HL-60 (cell line): ENCODE measurements at regions not wholly inside any gene's neighbourhood (a gene's known extent, or its start where the extent isn't known, plus 50 kb on each side); places are given as distances from the start of the nearest gene placed in this dataset.
"Not testable (repeated sequence)": the region's sequence is repeated elsewhere in the genome, so short reads cannot be mapped to it uniquely, and the experiment has no call there.

ENCODE experiments used
- DNase-seq, 2 experiments: peaks; one replicate each; pipeline ENCODE4 v3.0.0-alpha.2; 2010 to 2020; ENCODE audit warnings: low read depth in 1 of 2, low spot score in 1 of 2
- H3K27ac ChIP-seq: fragments of 250-450 bp; sonication (Bioruptor Pico); replicated peaks from 2 replicates; pipeline ENCODE4 v1.5.1; 2020; ENCODE audit warnings: mild to moderate bottlenecking, moderate library complexity
- H3K27me3 ChIP-seq: fragments of 250-450 bp; sonication (Bioruptor Pico); 2 replicates; pipeline ENCODE4 v1.5.1; 2021; ENCODE audit warnings: mild to moderate bottlenecking, moderate library complexity; ENCODE audit not compliant: insufficient read depth, poor library complexity, severe bottlenecking
- H3K4me3 ChIP-seq: replicated peaks from 2 replicates; pipeline ENCODE4 v1.5.1; 2011; ENCODE audit warnings: mild to moderate bottlenecking, control low read depth, low read length; ENCODE audit not compliant: insufficient read depth
- GABPA ChIP-seq: IDR thresholded peaks from 2 replicates; pipeline ENCODE4 v1.6.1; 2012; ENCODE audit warnings: low read depth
- POLR2AphosphoS5 ChIP-seq: IDR thresholded peaks from 2 replicates; pipeline ENCODE4 v1.6.1; 2012; ENCODE audit warnings: low read depth
- SPI1 ChIP-seq: IDR thresholded peaks from 2 replicates; pipeline ENCODE4 v1.6.1; 2012; ENCODE audit warnings: low read depth, mild to moderate bottlenecking, borderline replicate concordance
- TF ChIP-seq, protein P1 (sequence below): IDR thresholded peaks from one replicate; pipeline ENCODE4 v1.5.1; 2011; ENCODE audit warnings: low read length, control low read depth, inconsistent platforms; ENCODE audit not compliant: insufficient read depth
- TF ChIP-seq, protein P2 (sequence below): IDR thresholded peaks from 2 replicates; pipeline ENCODE4 v1.6.1; 2012; ENCODE audit warnings: low read depth; ENCODE audit not compliant: insufficient replicate concordance

DNA sequence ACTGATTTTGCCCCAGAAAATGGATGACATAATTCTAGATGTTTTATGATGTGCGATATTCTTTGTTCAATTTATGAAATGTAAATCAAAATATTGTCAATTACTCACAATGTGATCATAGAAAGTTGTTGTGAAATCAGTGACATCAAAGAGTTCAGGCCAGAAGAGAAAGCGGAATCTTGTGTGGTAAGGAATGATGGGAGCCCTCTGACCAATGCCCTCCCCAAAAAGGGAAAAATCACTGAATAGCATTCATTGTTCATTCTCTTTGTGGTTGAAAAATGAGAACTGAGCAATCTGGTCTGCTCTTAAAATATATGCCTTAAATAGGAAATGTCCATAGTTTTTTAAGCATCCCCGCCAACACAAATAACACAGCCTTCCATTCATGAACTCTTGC lies 247.1 kb upstream of the GRIK2 start:
- H3K27ac ChIP-seq: no peak overlapping the region
- no peak for DNase-seq
- no peak overlapping the region for H3K4me3 ChIP-seq
- H3K27me3 ChIP-seq: no peaks in the 10 kb centered on the region
- TF ChIP-seq, protein P1, sequence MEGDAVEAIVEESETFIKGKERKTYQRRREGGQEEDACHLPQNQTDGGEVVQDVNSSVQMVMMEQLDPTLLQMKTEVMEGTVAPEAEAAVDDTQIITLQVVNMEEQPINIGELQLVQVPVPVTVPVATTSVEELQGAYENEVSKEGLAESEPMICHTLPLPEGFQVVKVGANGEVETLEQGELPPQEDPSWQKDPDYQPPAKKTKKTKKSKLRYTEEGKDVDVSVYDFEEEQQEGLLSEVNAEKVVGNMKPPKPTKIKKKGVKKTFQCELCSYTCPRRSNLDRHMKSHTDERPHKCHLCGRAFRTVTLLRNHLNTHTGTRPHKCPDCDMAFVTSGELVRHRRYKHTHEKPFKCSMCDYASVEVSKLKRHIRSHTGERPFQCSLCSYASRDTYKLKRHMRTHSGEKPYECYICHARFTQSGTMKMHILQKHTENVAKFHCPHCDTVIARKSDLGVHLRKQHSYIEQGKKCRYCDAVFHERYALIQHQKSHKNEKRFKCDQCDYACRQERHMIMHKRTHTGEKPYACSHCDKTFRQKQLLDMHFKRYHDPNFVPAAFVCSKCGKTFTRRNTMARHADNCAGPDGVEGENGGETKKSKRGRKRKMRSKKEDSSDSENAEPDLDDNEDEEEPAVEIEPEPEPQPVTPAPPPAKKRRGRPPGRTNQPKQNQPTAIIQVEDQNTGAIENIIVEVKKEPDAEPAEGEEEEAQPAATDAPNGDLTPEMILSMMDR: no peak

DNA sequence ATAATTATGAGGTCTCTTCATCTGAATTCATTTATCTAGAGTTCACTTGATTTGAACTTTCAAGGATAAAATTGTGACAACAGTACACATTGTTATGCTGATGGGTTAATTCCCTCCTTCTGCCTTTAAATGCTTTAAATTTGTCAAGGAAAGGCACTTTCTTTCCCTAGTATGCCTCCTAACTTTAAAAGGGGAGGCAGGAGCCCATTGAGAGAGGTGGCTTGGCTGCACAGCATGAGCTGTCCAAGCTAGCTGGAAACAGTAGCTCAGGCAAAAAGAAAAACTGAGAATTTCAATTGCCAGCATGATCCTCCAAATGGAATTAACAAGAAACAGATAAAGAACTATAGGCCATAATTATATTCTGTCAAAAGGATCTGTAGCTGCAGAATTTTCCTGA lies 243.3 kb upstream of the GRIK2 start:
- no peak for DNase-seq
- H3K27me3 ChIP-seq: no peaks in the 10 kb centered on the region
- TF ChIP-seq SPI1: no peak
- TF ChIP-seq, protein P2, sequence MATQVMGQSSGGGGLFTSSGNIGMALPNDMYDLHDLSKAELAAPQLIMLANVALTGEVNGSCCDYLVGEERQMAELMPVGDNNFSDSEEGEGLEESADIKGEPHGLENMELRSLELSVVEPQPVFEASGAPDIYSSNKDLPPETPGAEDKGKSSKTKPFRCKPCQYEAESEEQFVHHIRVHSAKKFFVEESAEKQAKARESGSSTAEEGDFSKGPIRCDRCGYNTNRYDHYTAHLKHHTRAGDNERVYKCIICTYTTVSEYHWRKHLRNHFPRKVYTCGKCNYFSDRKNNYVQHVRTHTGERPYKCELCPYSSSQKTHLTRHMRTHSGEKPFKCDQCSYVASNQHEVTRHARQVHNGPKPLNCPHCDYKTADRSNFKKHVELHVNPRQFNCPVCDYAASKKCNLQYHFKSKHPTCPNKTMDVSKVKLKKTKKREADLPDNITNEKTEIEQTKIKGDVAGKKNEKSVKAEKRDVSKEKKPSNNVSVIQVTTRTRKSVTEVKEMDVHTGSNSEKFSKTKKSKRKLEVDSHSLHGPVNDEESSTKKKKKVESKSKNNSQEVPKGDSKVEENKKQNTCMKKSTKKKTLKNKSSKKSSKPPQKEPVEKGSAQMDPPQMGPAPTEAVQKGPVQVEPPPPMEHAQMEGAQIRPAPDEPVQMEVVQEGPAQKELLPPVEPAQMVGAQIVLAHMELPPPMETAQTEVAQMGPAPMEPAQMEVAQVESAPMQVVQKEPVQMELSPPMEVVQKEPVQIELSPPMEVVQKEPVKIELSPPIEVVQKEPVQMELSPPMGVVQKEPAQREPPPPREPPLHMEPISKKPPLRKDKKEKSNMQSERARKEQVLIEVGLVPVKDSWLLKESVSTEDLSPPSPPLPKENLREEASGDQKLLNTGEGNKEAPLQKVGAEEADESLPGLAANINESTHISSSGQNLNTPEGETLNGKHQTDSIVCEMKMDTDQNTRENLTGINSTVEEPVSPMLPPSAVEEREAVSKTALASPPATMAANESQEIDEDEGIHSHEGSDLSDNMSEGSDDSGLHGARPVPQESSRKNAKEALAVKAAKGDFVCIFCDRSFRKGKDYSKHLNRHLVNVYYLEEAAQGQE: no peak
- no peak for TF ChIP-seq POLR2AphosphoS5
- TF ChIP-seq, protein P1: no peak
- no peak for TF ChIP-seq GABPA

DNA sequence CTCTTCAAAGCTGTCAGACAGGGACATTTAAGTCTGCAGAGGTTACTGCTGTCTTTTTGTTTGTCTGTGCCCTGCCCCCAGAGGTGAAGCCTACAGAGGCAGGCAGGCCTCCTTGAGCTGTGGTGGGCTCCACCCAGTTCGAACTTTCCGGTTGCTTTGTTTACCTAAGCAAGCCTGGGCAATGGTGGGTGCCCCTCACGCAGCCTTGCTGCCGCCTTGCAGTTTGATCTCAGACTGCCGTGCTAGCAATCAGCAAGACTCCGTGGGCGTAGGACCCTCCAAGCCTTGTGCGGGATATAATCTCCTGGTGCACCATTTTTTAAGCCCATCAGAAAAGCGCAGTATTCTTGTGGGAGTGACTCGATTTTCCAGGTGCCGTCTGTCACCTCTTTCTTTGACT lies 235.9 kb upstream of the GRIK2 start:
- DNase-seq, H3K27ac ChIP-seq, H3K4me3 ChIP-seq, H3K27me3 ChIP-seq: not testable (repeated sequence)

More for the DNA sequence above, 243.3 kb upstream of the GRIK2 start:
- H3K27ac ChIP-seq: no peak overlapping the region
- H3K4me3 ChIP-seq: no peak overlapping the region

DNA sequence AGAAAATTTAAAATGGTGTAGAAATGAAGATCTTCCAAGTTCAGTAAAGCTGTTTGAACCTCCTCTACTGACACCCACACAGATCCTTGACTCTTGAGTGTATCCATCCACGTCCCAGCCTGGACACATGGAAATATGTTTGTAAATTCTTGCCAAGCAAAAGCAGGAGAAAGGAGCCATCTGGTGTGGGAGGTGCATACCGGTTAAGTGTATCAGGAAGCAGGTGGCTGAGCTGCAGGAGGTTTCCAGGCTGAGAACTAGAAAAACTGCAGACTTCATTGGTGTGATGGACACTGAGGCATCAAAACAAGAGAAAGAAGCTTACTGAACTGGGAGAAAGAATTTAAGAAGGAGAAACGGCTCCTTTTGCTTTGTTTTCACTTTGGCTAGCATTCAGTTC lies 229.9 kb upstream of the GRIK2 start:
- H3K4me3 ChIP-seq: no peak overlapping the region
- H3K27ac ChIP-seq: no peak overlapping the region
- TF ChIP-seq GABPA (no peak), POLR2AphosphoS5 (no peak), SPI1 (no peak)
- TF ChIP-seq, protein P2: no peak
- TF ChIP-seq, protein P1: no peak
- DNase-seq: no peak
- no peaks in the 10 kb centered on the region for H3K27me3 ChIP-seq
